Ovary (tissue), 7 donors: ENCODE measurements at regions not wholly inside any gene's neighbourhood (a gene's known extent, or its start where the extent isn't known, plus 50 kb on each side); places are given as distances from the start of the nearest gene placed in this dataset.
"Not testable (repeated sequence)": the region's sequence is repeated elsewhere in the genome, so short reads cannot be mapped to it uniquely, and the experiment has no call there.

Experiments
- DNase-seq, 5 donors: peaks; one replicate each; pipeline ENCODE4 v3.0.0-alpha.2; 2019 to 2020
- H3K27ac ChIP-seq, 2 donors: fragments of 200-600 bp; one replicate each; pipeline versions ENCODE4 v1.5.1 to v1.8.0; 2019 to 2022
- H3K27me3 ChIP-seq: fragments of 200-600 bp; one replicate; pipeline ENCODE4 v1.8.0; 2022
- H3K36me3 ChIP-seq: fragments of 200-600 bp; sonication (generic); one replicate; pipeline ENCODE4 v1.5.1; 2019
- H3K4me1 ChIP-seq: one replicate; pipeline ENCODE4 v1.8.1; 2013; ENCODE audit warnings: mild to moderate bottlenecking, moderate library complexity; ENCODE audit not compliant: insufficient read depth
- H3K4me3 ChIP-seq: fragments of 200-600 bp; sonication (generic); one replicate; pipeline ENCODE4 v1.5.1; 2017
- H3K9me3 ChIP-seq, 2 donors: fragments of 200-600 bp in 1 of 2; sonication (generic) in 1 of 2; one replicate each; pipeline versions ENCODE4 v1.5.1 to v1.8.1; 2013 to 2019; ENCODE audit warnings: mild to moderate bottlenecking in 1 of 2, moderate library complexity in 1 of 2
- CTCF ChIP-seq, 3 donors: fragments of 450-650 bp in 2 of 3; fragments of 200-600 bp in 1 of 3; IDR thresholded peaks; one replicate each; pipeline versions ENCODE4 v1.5.1 to v1.8.0; 2016 to 2022; ENCODE audit warnings: antibody characterized with exemption in 3 of 3, mild to moderate bottlenecking in 1 of 3
- EP300 ChIP-seq: sonication (generic); formaldehyde crosslinking; IDR thresholded peaks from one replicate; pipeline ENCODE4 v1.6.1; 2017; ENCODE audit warnings: antibody characterized with exemption
- POLR2A ChIP-seq: fragments of 450-650 bp; IDR thresholded peaks from one replicate; pipeline ENCODE4 v1.6.1; 2017; ENCODE audit warnings: antibody characterized with exemption, mild to moderate bottlenecking, moderate library complexity
- WGBS, 3 donors: extraction: QIAGEN DNeasy Blood & Tissue Kit in 1 of 3; methylation state at CpG; one replicate each; pipeline versions ENCODE4 v1.1.5 to v1.1.7; 2013 to 2017; 5-methylcytosine and 5-hydroxymethylcytosine counted together
- intact Hi-C, 4 donors: fragments of 100-400 bp; cut with DNase I; formaldehyde crosslinking; loops; one replicate each; pipeline versions ENCODE4 v1.11.0 to v1.15.1; 2022 to 2023
- donor health status: DM: no; HTN: no; CAD: no; lungs with moderate emphysema.
- donor health status: DM: no; HTN: no; CAD: no.
- donor health status: Bipolar disorder and iron deficiency.
- donor health status: DM: no; HTN: no; CAD: no.
- donor health status: DM: yes; HTN: yes; CAD: no.

GRCh38 chr6:68197356-68197755 lies 437.7 kb upstream of the ADGRB3 start:
- Histone ChIP-seq H3K4me1 (no peaks in the 10 kb centered on the region), H3K4me3 (no peak overlapping the region), H3K36me3 (no peaks in the 10 kb centered on the region), H3K27ac (no peak overlapping the region), H3K9me3 (no peaks in the 10 kb centered on the region), H3K27me3 (no peaks in the 10 kb centered on the region)
- 83 to 88% (median 85%) methylated on average over 1 of the region's 1 CpG for WGBS, 3 donors
- intact Hi-C loops: no loop called here
- TF ChIP-seq CTCF (IDR thresholded peaks at IDR 0.05): no peak
- TF ChIP-seq EP300: no peak
- TF ChIP-seq POLR2A: no peak
- DNase-seq: no peak

- Histone ChIP-seq H3K27ac (no peak overlapping the region), H3K4me1 (no peaks in the 10 kb centered on the region), H3K4me3 (no peak overlapping the region), H3K27me3 (no peaks in the 10 kb centered on the region), H3K36me3 (no peaks in the 10 kb centered on the region), H3K9me3 (no peaks in the 10 kb centered on the region)
- DNase-seq: no peak
- 27 to 40% (median 32%) methylated on average over 3 of the region's 3 CpGs for WGBS, 3 donors
- TF ChIP-seq CTCF (IDR thresholded peaks at IDR 0.05): no peak
- intact Hi-C loops: no loop called here
Measured at GRCh38 chr6:68196645-68197044, 438.4 kb upstream of the ADGRB3 start.

GRCh38 chr6:68195753-68196152 lies 439.3 kb upstream of the ADGRB3 start:
- H3K36me3 ChIP-seq, H3K4me1 ChIP-seq, H3K9me3 ChIP-seq, H3K27me3 ChIP-seq, DNase-seq, intact Hi-C loops, H3K27ac ChIP-seq, H3K4me3 ChIP-seq: not testable (repeated sequence)
- WGBS, 3 donors: 85 to 98% (median 93%) methylated on average over 2 of the region's 2 CpGs

GRCh38 chr6:68194846-68195478 lies 440.1 kb upstream of the ADGRB3 start:
- TF ChIP-seq POLR2A (no peak), EP300 (no peak), CTCF (IDR thresholded peaks at IDR 0.05) (no peak)
- no peaks in the 10 kb centered on the region for H3K9me3 ChIP-seq
- intact Hi-C loops: loop anchor here in 1 of 4 donors (5.0 kb wide), 1 partner anchor 1098 kb away; no protein-coding TSS in a partner anchor
- H3K4me1 ChIP-seq: no peaks in the 10 kb centered on the region
- H3K4me3 ChIP-seq: no peak overlapping the region
- no peak for DNase-seq
- H3K27me3 ChIP-seq: no peaks in the 10 kb centered on the region
- H3K27ac ChIP-seq: no peak overlapping the region
- 79 to 93% (median 90%) methylated on average over 7 of the region's 7 CpGs for WGBS, 3 donors
- no peaks in the 10 kb centered on the region for H3K36me3 ChIP-seq

GRCh38 chr6:68192988-68193387 lies 442.1 kb upstream of the ADGRB3 start:
- TF ChIP-seq CTCF (IDR thresholded peaks at IDR 0.05) (no peak), POLR2A (no peak), EP300 (no peak)
- Histone ChIP-seq H3K9me3 (no peaks in the 10 kb centered on the region), H3K4me3 (no peak overlapping the region), H3K4me1 (no peaks in the 10 kb centered on the region), H3K36me3 (no peaks in the 10 kb centered on the region), H3K27ac (no peak overlapping the region), H3K27me3 (no peaks in the 10 kb centered on the region)
- 60 to 76% (median 70%) methylated on average over 1 of the region's 1 CpG for WGBS, 3 donors
- no peak for DNase-seq
- intact Hi-C loops: loop anchor here in 1 of 4 donors (5.0 kb wide), 1 partner anchor 1096 kb away; no protein-coding TSS in a partner anchor
